H9 (cell line): ENCODE measurements at regions not wholly inside any gene's neighbourhood (a gene's known extent, or its start where the extent isn't known, plus 50 kb on each side); places are given as distances from the start of the nearest gene placed in this dataset.

Experiments
- DNase-seq: peaks from one replicate; pipeline ENCODE4 v3.0.0-alpha.2; 2017
- H2AFZ ChIP-seq: one replicate; pipeline ENCODE4 v1.6.1; 2013; ENCODE audit warnings: mild to moderate bottlenecking, low read length, control low read depth, moderate library complexity
- H2AK5ac ChIP-seq: 2 replicates; pipeline ENCODE4 v1.6.1; 2013; ENCODE audit warnings: low read length, control low read depth, mixed read lengths; ENCODE audit not compliant: insufficient read length
- H2BK120ac ChIP-seq: one replicate; pipeline ENCODE4 v1.6.1; 2013; ENCODE audit warnings: low read depth, mild to moderate bottlenecking, low read length, control low read depth, inconsistent platforms; ENCODE audit not compliant: poor library complexity, severe bottlenecking
- H2BK12ac ChIP-seq: 2 replicates; pipeline ENCODE4 v1.6.1; 2013; ENCODE audit warnings: low read length, control low read depth, mixed read lengths, low read depth; ENCODE audit not compliant: insufficient read length
- H2BK15ac ChIP-seq: 2 replicates; pipeline ENCODE4 v1.6.1; 2013; ENCODE audit warnings: low read depth, low read length, control low read depth
- H2BK20ac ChIP-seq: one replicate; pipeline ENCODE4 v1.6.1; 2013; ENCODE audit warnings: low read depth, mild to moderate bottlenecking, low read length, control low read depth, inconsistent platforms; ENCODE audit not compliant: poor library complexity, severe bottlenecking
- H2BK5ac ChIP-seq: 2 replicates; pipeline ENCODE4 v1.6.1; 2013; ENCODE audit warnings: low read length, control low read depth, mixed read lengths; ENCODE audit not compliant: insufficient read length
- H3K14ac ChIP-seq: 2 replicates; pipeline ENCODE4 v1.6.1; 2013; ENCODE audit warnings: low read length, control low read depth; ENCODE audit not compliant: insufficient read depth
- H3K18ac ChIP-seq: 2 replicates; pipeline ENCODE4 v1.6.1; 2013; ENCODE audit warnings: low read depth, mild to moderate bottlenecking, mixed read lengths, low read length, control low read depth; ENCODE audit not compliant: insufficient read length
- H3K23ac ChIP-seq: 2 replicates; pipeline ENCODE4 v1.6.1; 2013; ENCODE audit warnings: low read length, control low read depth, mixed read lengths, low read depth; ENCODE audit not compliant: insufficient read length
- H3K23me2 ChIP-seq: 2 replicates; pipeline ENCODE4 v1.6.1; 2013; ENCODE audit warnings: low read depth, mild to moderate bottlenecking, mixed read lengths, low read length, control low read depth; ENCODE audit not compliant: insufficient read length, poor library complexity, severe bottlenecking
- H3K27ac ChIP-seq: 2 replicates; pipeline ENCODE4 v1.5.1; 2013; ENCODE audit warnings: low read length, control low read depth, mixed read lengths, low read depth; ENCODE audit not compliant: insufficient read length
- H3K27me3 ChIP-seq: 2 replicates; pipeline ENCODE4 v1.6.1; 2013; ENCODE audit warnings: low read length, control low read depth, inconsistent platforms; ENCODE audit not compliant: insufficient read depth
- H3K4ac ChIP-seq: 2 replicates; pipeline ENCODE4 v1.6.1; 2013; ENCODE audit warnings: low read depth, mild to moderate bottlenecking, control low read depth, inconsistent platforms, low read length, moderate library complexity
- H3K4me1 ChIP-seq: 2 replicates; pipeline ENCODE4 v1.6.1; 2013; ENCODE audit warnings: low read length, control low read depth, inconsistent platforms; ENCODE audit not compliant: insufficient read depth
- H3K4me2 ChIP-seq: 2 replicates; pipeline ENCODE4 v1.6.1; 2013; ENCODE audit warnings: low read length, control low read depth, mixed read lengths; ENCODE audit not compliant: insufficient read length, insufficient read depth
- H3K56ac ChIP-seq: 2 replicates; pipeline ENCODE4 v1.6.1; 2013; ENCODE audit warnings: low read depth, mild to moderate bottlenecking, mixed read lengths, low read length, control low read depth; ENCODE audit not compliant: insufficient read length
- H3K79me1 ChIP-seq: 2 replicates; pipeline ENCODE4 v1.6.1; 2013; ENCODE audit warnings: low read depth, mild to moderate bottlenecking, moderate library complexity, low read length, control low read depth, inconsistent platforms; ENCODE audit not compliant: insufficient read depth, poor library complexity, severe bottlenecking
- H3K79me2 ChIP-seq: 2 replicates; pipeline ENCODE4 v1.6.1; 2013; ENCODE audit warnings: low read length, control low read depth, inconsistent platforms; ENCODE audit not compliant: insufficient read depth
- H3K9ac ChIP-seq: 2 replicates; pipeline ENCODE4 v1.6.1; 2013; ENCODE audit warnings: low read length, control low read depth, mixed read lengths; ENCODE audit not compliant: insufficient read length; ENCODE audit errors: extremely low read depth
- H3K9me3 ChIP-seq: one replicate; pipeline ENCODE4 v1.6.1; 2013; ENCODE audit warnings: low read depth, low read length, inconsistent platforms; ENCODE audit not compliant: control insufficient read depth
- H3T11ph ChIP-seq: one replicate; pipeline ENCODE4 v1.6.1; 2013; ENCODE audit warnings: mild to moderate bottlenecking, low read length, control low read depth, inconsistent platforms
- H4K20me1 ChIP-seq: one replicate; pipeline ENCODE4 v1.6.1; 2013; ENCODE audit not compliant: control insufficient read depth, insufficient read length, insufficient read depth
- H4K5ac ChIP-seq: 2 replicates; pipeline ENCODE4 v1.6.1; 2013; ENCODE audit warnings: low read depth, mild to moderate bottlenecking, mixed read lengths, low read length, control low read depth; ENCODE audit not compliant: insufficient read length
- H4K8ac ChIP-seq: replicated peaks from 2 replicates; pipeline ENCODE4 v1.6.1; 2013; ENCODE audit warnings: low read length, control low read depth, mixed read lengths, low read depth; ENCODE audit not compliant: insufficient read length
- H4K91ac ChIP-seq: 2 replicates; pipeline ENCODE4 v1.6.1; 2013; ENCODE audit warnings: low read depth, mild to moderate bottlenecking, moderate library complexity, mixed read lengths, low read length, control low read depth; ENCODE audit not compliant: insufficient read length
- H3K27ac Mint-ChIP-seq, 3 experiments: 2 replicates in 2 of 3; 3 replicates in 1 of 3; pipeline ENCODE4 v1.8.0; 2020 to 2021; ENCODE audit warnings: mixed read lengths in 3 of 3, mild to moderate bottlenecking in 1 of 3, moderate library complexity in 1 of 3
- H3K27me3 Mint-ChIP-seq: 2 replicates; pipeline ENCODE4 v1.8.0; 2021; ENCODE audit warnings: low read depth, mild to moderate bottlenecking, moderate library complexity, mixed read lengths
- H3K36me3 Mint-ChIP-seq, 3 experiments: 2 replicates in 2 of 3; 3 replicates in 1 of 3; pipeline ENCODE4 v1.8.0; 2020 to 2021; ENCODE audit warnings: low read depth in 3 of 3, mixed read lengths in 3 of 3; ENCODE audit not compliant: insufficient read depth in 1 of 3
- H3K4me1 Mint-ChIP-seq, 2 experiments: 2 replicates each; pipeline ENCODE4 v1.8.0; 2020; ENCODE audit warnings: mixed read lengths in 2 of 2
- H3K4me3 Mint-ChIP-seq, 2 experiments: 2 replicates in 1 of 2; 3 replicates in 1 of 2; pipeline ENCODE4 v1.8.0; 2020 to 2021; ENCODE audit warnings: mild to moderate bottlenecking in 2 of 2, mixed read lengths in 2 of 2, moderate library complexity in 1 of 2
- H3K9me3 Mint-ChIP-seq, 2 experiments: 2 replicates in 1 of 2; 3 replicates in 1 of 2; pipeline ENCODE4 v1.8.0; 2020; ENCODE audit warnings: mild to moderate bottlenecking in 2 of 2, mixed read lengths in 2 of 2, moderate library complexity in 1 of 2
- CTCF ChIP-seq: fragments of 200-600 bp; sonication (generic); conservative IDR thresholded peaks from 3 replicates; pipeline ENCODE4 v1.8.0; 2021; ENCODE audit warnings: antibody characterized with exemption, mild to moderate bottlenecking
- WGBS: extraction: QIAGEN DNeasy Blood & Tissue Kit; methylation state at CpG from one replicate; pipeline ENCODE4 v1.1.7; 2013; ENCODE audit warnings: missing lambda C conversion rate, low lambda C conversion rate, mixed read lengths; ENCODE audit not compliant: insufficient read length; ENCODE audit errors: extremely low coverage; 5-methylcytosine and 5-hydroxymethylcytosine counted together

DNA sequence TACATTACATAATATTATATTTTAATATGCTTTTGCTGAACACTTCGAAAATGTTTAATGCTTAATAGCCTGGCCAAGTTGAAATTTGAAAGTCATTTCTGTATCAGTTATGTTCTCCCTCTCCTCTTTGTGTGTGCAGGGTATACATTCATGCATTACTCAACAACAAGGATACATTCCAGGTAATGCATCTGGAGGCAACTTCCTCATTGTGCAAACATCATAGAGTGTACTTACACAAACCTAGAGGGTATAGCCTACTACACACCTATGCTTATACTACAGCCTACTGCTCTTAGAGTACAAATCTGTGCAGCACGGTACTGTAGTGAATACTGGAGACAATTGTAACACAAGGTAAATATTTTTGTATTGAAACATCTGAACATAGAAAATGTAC lies 407.3 kb downstream of the MRPL39 start:
- Histone ChIP-seq H4K20me1 (no peaks in the 10 kb centered on the region), H2BK15ac (no peak overlapping the region), H2AFZ (no peak overlapping the region), H3K27ac (no peak overlapping the region), H3K27me3 (no peaks in the 10 kb centered on the region; the same call in 1 of the 2 replicates), H3T11ph (no peak overlapping the region), H3K9ac (no peak overlapping the region), H3K23ac (no peak overlapping the region), H3K23me2 (no peaks in the 10 kb centered on the region), H2BK20ac (no peak overlapping the region), H2BK120ac (no peak overlapping the region), H2AK5ac (no peak overlapping the region), H3K4ac (no peak overlapping the region), H3K4me2 (no peak overlapping the region), H3K79me1 (no peaks in the 10 kb centered on the region), H3K9me3 (no peaks in the 10 kb centered on the region), H3K56ac (no peak overlapping the region), H4K91ac (no peak overlapping the region), H3K4me1 (no peaks in the 10 kb centered on the region), H2BK5ac (no peak overlapping the region), H3K79me2 (no peaks in the 10 kb centered on the region), H4K8ac (no peak overlapping the region), H2BK12ac (no peak overlapping the region), H4K5ac (no peak overlapping the region), H3K18ac (no peak overlapping the region), H3K14ac (no peak overlapping the region)
- DNase-seq = no peak
- Mint-ChIP-seq H3K27ac (no peak overlapping the region), H3K36me3 (peaks cover 0 to 5% (median 0%) of the 10 kb centered on the region in 3 experiments; a peak in 2 of 7 replicates), H3K4me1 (no peaks in the 10 kb centered on the region), H3K27me3 (no peaks in the 10 kb centered on the region), H3K9me3 (peaks cover 44 to 72% of the 10 kb centered on the region in 2 experiments), H3K4me3 (no peak overlapping the region)
- TF ChIP-seq CTCF = no peak
- WGBS = no CpG with 5 or more reads among the region's 2 CpGs
